ENCODE measurements at regions not wholly inside any gene's neighbourhood (a gene's known extent, or its start where the extent isn't known, plus 50 kb on each side); places are given as distances from the start of the nearest gene placed in this dataset.

GRCh38 chr11:113553235-113553634 lies 78.0 kb upstream of the DRD2 start:
- DNase-seq = no peak

GRCh38 chr11:113552271-113552670 lies 77.1 kb upstream of the DRD2 start:
- DNase-seq = no peak

DNA sequence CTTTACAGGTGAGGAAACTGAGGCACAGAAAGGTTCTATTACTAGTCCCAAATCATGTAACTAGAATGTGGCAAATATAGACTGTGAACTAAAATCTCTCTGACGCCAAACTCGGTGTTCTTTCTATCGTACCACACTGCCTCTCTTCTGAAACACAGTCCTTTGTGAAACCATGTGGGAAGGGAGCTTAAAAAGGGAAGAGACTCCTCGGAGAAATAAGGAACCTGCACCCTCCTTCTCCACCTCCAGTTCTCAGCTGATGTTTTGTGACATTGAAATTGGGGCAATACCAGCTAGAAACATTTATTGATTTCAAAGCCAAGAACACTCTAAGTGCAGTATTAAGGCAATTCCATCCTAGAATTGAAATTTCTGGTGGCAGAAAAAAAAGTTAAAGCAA lies 76.4 kb upstream of the DRD2 start:
- DNase-seq = no peak

GRCh38 chr11:113549611-113550578 lies 74.7 kb upstream of the DRD2 start:
- DNase-seq = no peak

DNA sequence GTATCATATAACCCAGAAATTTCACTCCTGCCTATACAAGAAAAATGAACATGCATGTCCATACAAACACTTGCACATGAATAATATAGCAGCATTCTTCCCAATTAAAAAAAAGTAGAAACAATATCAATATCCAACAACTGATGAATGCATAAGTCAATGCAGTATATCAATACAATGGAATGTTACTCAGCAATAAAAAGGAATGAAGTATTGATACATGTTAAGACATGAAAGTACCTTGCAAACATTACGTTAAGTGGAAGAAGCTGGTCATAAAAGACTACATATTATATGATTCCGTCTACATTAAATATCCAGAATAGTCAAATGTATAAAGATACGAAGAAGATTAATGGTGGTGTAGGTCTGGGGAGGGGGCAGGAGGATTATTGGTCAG lies 73.9 kb upstream of the DRD2 start:
- DNase-seq = no peak

- no peak for DNase-seq
Measured at GRCh38 chr11:113547739-113548138, 72.5 kb upstream of the DRD2 start.

GRCh38 chr11:113546757-113547507 lies 71.7 kb upstream of the DRD2 start:
- DNase-seq = no peak

DNA sequence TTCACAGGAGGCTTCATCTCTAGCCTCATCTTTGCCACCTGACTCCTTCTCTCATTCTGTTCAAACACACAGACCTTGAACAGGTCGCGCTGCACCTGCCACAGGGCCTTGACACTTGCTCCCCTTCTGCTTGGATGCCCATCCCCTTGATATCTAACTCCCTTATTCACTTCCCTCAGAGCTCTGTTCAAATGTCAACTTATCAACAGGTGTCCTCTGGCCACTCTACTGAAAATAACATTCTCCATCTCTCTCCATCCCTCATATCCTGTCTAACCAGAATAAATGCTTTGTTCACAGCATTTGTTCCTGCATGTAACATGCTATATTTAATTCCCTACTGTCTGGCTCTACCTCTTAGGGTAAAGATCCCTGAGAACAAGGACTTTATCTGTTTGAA lies 67.2 kb upstream of the DRD2 start:
- DNase-seq = no peak

DNA sequence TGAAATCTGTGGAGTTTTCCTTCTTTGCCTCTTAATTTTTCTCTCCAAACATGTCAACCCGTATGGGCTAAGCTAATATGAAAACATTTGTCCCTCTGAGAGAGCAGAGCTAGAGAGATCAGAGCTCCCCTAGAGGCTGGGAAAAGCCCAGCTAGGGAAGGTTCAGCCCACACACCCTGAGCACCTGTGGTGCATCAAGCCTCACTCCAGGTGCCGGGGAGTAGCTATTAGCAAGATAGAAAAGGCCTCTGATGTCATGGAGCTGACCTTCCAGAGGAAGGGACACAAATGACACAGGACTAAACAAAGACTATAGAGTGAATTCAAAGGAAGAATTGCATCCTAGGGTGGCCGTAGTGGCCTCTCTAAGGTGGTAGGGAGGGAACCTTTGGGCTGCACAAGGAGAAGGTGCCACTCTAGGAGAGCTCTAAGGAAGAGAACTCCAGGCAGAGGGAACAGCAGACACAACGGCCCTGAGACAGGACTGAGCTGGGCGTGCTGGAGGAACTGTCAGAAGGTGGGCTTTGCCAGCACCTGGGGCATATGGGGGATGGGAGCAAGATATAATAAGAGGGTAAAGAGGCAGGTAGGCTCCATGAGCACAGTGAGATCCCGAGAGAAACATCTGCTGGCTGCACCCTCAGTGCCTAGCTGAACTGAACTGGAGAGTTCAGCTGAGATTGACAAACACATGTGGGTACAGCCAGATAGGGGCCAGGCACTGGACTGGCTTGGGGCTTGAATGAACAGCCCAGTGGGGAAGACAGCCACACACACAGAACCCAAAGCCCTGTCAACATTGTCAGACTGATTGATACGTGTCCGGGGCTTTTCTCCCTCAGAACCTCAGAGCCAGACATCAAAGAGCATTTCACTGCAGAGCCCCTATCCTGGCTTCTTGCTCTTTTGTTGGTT lies 65.5 kb upstream of the DRD2 start:
- DNase-seq = no peak

DNA sequence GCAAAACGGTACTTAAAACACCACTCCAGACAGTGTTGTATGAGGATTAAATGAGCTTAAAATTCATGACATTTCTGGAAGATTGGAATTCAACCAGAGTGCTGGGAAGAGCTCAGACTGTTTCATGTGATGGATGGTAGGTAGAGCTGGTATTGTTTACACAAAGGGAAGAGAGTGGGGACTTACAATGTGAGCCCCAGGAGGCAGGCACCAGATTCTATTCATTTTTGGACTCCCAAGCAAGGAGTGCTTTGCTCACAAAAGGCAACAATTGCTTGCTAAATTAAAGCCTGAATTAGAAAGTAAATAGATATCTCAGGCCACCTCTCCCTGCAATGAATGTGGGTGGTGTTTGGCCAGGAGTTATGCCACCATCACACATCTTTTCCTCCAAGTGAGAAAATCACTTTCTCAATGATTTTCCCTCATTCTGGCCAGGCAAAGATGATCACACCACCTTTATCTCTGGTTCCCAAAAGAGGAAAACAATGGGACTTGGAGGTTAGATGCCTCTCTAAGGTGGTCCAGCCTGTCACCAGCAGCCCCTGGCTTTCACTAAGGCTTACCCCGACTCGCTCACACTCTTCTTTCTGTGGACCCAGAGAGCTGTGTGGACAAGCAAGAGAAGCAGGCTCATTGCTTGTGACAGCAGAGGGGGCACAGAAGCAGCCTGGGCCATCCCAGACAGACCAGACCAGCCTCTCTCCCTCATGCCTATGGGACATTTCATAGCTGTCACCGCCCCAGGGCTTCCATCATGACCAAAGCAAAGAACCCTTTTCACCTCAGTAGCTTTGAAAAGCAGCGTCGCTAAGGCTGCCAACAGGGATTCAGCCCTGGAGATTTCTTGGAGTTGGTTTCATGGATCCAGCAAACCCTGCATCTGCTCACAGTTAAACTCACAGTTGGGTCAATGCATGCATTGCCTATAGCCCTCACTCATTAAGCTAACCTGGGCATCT lies 63.5 kb upstream of the DRD2 start:
- DNase-seq = no peak

- DNase-seq = no peak
Measured at GRCh38 chr11:113534625-113535024, 59.4 kb upstream of the DRD2 start.

- DNase-seq = no peak
Measured at GRCh38 chr11:113533425-113533698, 58.2 kb upstream of the DRD2 start.

- peak; percentile 30 to 52 for DNase-seq
Measured at GRCh38 chr11:113532697-113533424, 57.7 kb upstream of the DRD2 start.

DNA sequence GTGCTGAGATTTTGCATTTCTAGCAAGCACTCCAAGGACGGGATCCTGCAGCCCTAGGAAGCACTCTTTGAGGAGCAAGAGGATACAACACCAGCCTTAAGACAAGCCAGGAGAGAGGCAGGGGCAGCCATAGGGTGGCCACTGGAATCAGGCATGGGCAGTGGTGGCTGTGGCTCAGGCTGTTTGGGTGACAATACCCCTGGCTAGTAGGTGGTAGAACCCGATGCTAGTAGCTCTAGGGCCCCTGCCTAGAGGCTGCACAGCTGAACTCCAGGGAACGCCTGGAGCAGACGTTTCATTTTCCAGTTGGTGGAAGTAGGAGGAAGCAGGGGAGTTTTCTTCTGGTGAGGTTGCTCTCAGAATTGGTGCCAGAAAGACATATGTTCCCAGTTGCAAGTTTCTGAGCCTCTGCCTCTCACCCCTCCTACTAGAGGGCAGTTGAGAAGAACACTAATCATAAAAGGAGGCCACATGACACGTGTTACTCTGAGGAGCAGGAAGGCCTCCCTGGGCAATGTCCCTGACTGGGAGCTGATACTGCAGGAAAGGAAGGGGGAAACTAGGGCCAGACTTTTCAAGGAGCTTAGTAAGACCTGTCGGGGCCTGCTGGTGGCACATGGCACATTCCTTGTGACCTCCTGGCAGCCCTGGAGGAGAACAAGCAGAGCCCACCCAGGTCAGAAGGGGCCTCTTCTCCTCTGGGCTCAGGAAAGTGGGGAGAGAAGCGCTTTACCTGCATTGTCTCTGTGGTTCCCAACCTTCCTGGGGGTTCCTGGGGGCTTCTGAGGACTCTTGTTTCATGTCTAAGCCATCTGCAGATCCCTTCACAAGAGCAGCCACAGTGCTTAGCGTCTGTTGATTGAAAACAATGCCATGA lies 56.6 kb upstream of the DRD2 start:
- DNase-seq = no peak

GRCh38 chr11:113531083-113531482 lies 55.9 kb upstream of the DRD2 start:
- no peak for DNase-seq

DNA sequence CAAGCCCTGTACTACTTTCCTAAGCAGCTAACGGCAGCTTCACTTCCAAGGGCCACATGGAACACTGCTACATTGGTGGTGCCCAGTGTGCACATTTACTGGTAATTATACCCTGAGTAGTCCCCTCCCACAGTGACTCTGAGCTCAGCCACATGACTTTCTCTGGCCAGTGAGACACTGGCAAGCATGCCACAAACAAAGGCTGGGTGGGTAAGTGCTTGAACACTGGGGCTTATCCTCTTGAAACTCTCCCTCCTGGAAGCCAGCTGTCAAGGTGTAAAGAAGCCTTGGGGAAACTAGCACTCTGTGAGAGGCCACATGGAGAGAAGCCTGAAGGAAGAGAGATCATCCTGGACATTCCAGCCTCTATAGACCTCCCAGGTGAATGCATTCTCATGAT lies 54.4 kb upstream of the DRD2 start:
- DNase-seq = no peak

- no peak for DNase-seq
Measured at GRCh38 chr11:113528982-113529381, 53.8 kb upstream of the DRD2 start.

DNA sequence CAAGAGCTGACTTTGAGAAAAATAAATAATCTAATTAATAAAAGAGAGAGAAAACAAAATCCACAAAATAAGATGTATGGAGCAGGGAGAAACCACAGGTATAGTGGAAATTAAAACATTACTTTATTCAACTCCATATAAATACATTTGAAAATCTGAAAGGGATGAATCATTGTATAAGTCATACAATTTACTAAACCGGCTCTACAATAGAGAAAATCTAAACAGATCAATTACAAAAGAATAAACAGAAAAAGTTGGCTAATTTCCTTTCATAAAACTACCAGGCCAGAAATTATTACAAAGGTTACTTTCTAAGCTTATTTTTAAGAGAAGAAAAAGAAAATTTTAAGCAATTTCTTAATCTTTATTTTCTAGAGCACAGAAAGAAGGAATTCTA lies 51.3 kb upstream of the DRD2 start:
- no peak for DNase-seq
